HepG2 (cell line): ENCODE measurements at regions not wholly inside any gene's neighbourhood (a gene's known extent, or its start where the extent isn't known, plus 50 kb on each side); places are given as distances from the start of the nearest gene placed in this dataset.

Source experiments
- ATAC-seq: fragments of 200-7000 bp; cut with Tn5 transposase; 3 replicates; pipeline ENCODE4 v1.9.1; 2020; ENCODE audit warnings: mild to moderate bottlenecking, moderate library complexity
- BruUV-seq: library from RNA; stranded (reverse); fragments of 400-500 nt; replicated peaks from 2 replicates; lab custom pipeline; 2021; lab: Mats Ljungman, UMichigan
- CTCF ChIA-PET: fragments of 300-600 bp; formaldehyde crosslinking; extraction: SDS; loops from one replicate; lab custom pipeline; 2021; ENCODE audit warnings: low total read pairs, inconsistent platforms, low intra/inter-chr PET ratio; lab: Yijun Ruan, JAX
- POLR2A ChIA-PET: fragments of 350-600 bp; sonication (Branson Sonifier 250); formaldehyde crosslinking; loops from one replicate; lab custom pipeline; 2020; ENCODE audit warnings: antibody characterized with exemption, inconsistent platforms; lab: Yijun Ruan, JAX
- DNase-seq: peaks from one replicate; pipeline ENCODE4 v3.0.0-alpha.2; 2015; ENCODE audit warnings: low spot score
- FAIRE-seq: peaks from 3 replicates; lab custom pipeline; 2011; peaks lifted over from hg19 to GRCh38; lab: Jason Lieb, UNC
- H2AFZ ChIP-seq: one replicate; pipeline ENCODE4 v1.6.1; 2011; ENCODE audit warnings: low read length, inconsistent platforms
- H3K27ac ChIP-seq: fragments of 300-600 bp; 3 replicates; pipeline ENCODE4 v1.8.0; 2011; ENCODE audit warnings: mixed run types, mild to moderate bottlenecking, mixed read lengths, low read length, inconsistent platforms; ENCODE audit not compliant: insufficient read depth; ENCODE audit errors: extremely low read length
- H3K27me3 ChIP-seq, 2 experiments: fragments of 200-600 bp in 1 of 2; 2 replicates in 1 of 2; 3 replicates in 1 of 2; pipeline versions ENCODE4 v1.6.0 to v1.8.0; 2011; ENCODE audit warnings: low read length in 2 of 2, mild to moderate bottlenecking in 2 of 2, moderate library complexity in 2 of 2, inconsistent platforms in 1 of 2; ENCODE audit not compliant: insufficient read depth in 2 of 2, control insufficient read depth in 1 of 2
- H3K36me3 ChIP-seq, 2 experiments: fragments of 200-600 bp in 1 of 2; replicated peaks in 1 of 2; 2 replicates in 1 of 2; 3 replicates in 1 of 2; pipeline versions ENCODE4 v1.5.1 to v1.8.0; 2011; ENCODE audit warnings: low read length in 2 of 2, inconsistent platforms in 1 of 2; ENCODE audit not compliant: insufficient read depth in 2 of 2, control insufficient read depth in 1 of 2
- H3K4me1 ChIP-seq: 2 replicates; pipeline ENCODE4 v1.5.1; 2012; ENCODE audit warnings: low read length, inconsistent platforms; ENCODE audit not compliant: insufficient read depth
- H3K4me2 ChIP-seq: 2 replicates; pipeline ENCODE4 v1.6.0; 2011; ENCODE audit warnings: low read depth, low read length, inconsistent platforms
- H3K4me3 ChIP-seq, 3 experiments: fragments of 200-600 bp in 1 of 3; sonication (generic), shearing (Covaris generic) in 1 of 3; replicated peaks in 1 of 3; 2 replicates each; pipeline ENCODE4 v1.5.1; 2011 to 2016; ENCODE audit warnings: low read length in 3 of 3, inconsistent platforms in 2 of 3, low read depth in 2 of 3, mild to moderate bottlenecking in 2 of 3, control low read depth in 1 of 3, mixed read lengths in 1 of 3; ENCODE audit not compliant: insufficient read depth in 1 of 3
- H3K79me2 ChIP-seq: one replicate; pipeline ENCODE4 v1.6.1; 2011; ENCODE audit warnings: low read length, inconsistent platforms; ENCODE audit not compliant: insufficient read depth
- H3K9ac ChIP-seq: 2 replicates; pipeline ENCODE4 v1.6.0; 2011; ENCODE audit warnings: mild to moderate bottlenecking, low read depth, low read length, inconsistent platforms; ENCODE audit not compliant: insufficient read depth
- H3K9me3 ChIP-seq: 2 replicates; pipeline ENCODE4 v1.5.1; 2012; ENCODE audit warnings: mild to moderate bottlenecking, low read length
- H4K20me1 ChIP-seq: 2 replicates; pipeline ENCODE4 v1.6.0; 2011; ENCODE audit warnings: inconsistent platforms, mild to moderate bottlenecking, low read length, moderate library complexity; ENCODE audit not compliant: insufficient read depth
- MAFF ChIP-seq: IDR thresholded peaks from 2 replicates; pipeline ENCODE4 v1.6.1; 2011; ENCODE audit warnings: low read depth, low read length, improper control_type of control experiment
- MIER2 ChIP-seq: IDR thresholded peaks from 2 replicates; pipeline ENCODE4 v1.6.1; 2016; ENCODE audit warnings: missing biosample characterization, missing genetic modification reagents
- PHF5A ChIP-seq: IDR thresholded peaks from one replicate; pipeline ENCODE4 v1.6.1; 2018; ENCODE audit warnings: low read depth, missing genetic modification reagents; ENCODE audit not compliant: unreplicated experiment
- PRDM15 ChIP-seq: sonication (generic); formaldehyde crosslinking; IDR thresholded peaks from 2 replicates; pipeline ENCODE4 v1.4.0; 2020; ENCODE audit warnings: missing genetic modification reagents
- RAD51 ChIP-seq: fragments of 450-650 bp; IDR thresholded peaks from 2 replicates; pipeline ENCODE4 v1.6.1; 2016; ENCODE audit warnings: borderline replicate concordance
- UBTF ChIP-seq: sonication (generic); formaldehyde crosslinking; IDR thresholded peaks from 2 replicates; pipeline ENCODE4 v1.4.0; 2020; ENCODE audit warnings: mild to moderate bottlenecking, missing genetic modification reagents
- ZMYM3 ChIP-seq: sonication (generic); formaldehyde crosslinking; IDR thresholded peaks from 2 replicates; pipeline ENCODE4 v1.5.1; 2020; ENCODE audit warnings: mild to moderate bottlenecking, missing genetic modification reagents
- ZNF367 ChIP-seq: sonication (generic); formaldehyde crosslinking; IDR thresholded peaks from 2 replicates; pipeline ENCODE4 v1.4.0; 2020; ENCODE audit warnings: missing genetic modification reagents, borderline replicate concordance
- ZNF552 ChIP-seq: sonication (generic); formaldehyde crosslinking; IDR thresholded peaks from 2 replicates; pipeline ENCODE4 v1.9.0; 2022; ENCODE audit warnings: missing genetic modification reagents, mild to moderate bottlenecking, borderline replicate concordance
- ZNF629 ChIP-seq: sonication (generic); formaldehyde crosslinking; conservative IDR thresholded peaks from 2 replicates; pipeline ENCODE4 v1.5.0; 2020; ENCODE audit warnings: missing genetic modification reagents
- WGBS: methylation state at CpG from one replicate; pipeline ENCODE4 v1.1.6; 2017; ENCODE audit warnings: low lambda C conversion rate; 5-methylcytosine and 5-hydroxymethylcytosine counted together
- in situ Hi-C: cut with HindIII; loops from 2 replicates; pipeline ENCODE4 v1.10.0; 2017; ENCODE audit warnings: low pct_unique_long_range_greater_than_20kb; ENCODE audit not compliant: extremely low pct_ligation_motif_present
- intact Hi-C: fragments of 100-400 bp; cut with micrococcal nuclease; formaldehyde crosslinking; loops from one replicate; pipeline ENCODE4 v1.10.0; 2022; ENCODE audit not compliant: unreplicated experiment

- ATAC-seq (no peak), FAIRE-seq (no peak), DNase-seq (no peak)
- CTCF ChIA-PET = no interaction called here
- Histone ChIP-seq H3K4me3 (no peak overlapping the region), H3K79me2 (no peaks in the 10 kb centered on the region), H4K20me1 (no peaks in the 10 kb centered on the region), H3K36me3 (no peaks in the 10 kb centered on the region), H3K9me3 (no peaks in the 10 kb centered on the region), H3K27ac (no peak overlapping the region), H3K27me3 (no peaks in the 10 kb centered on the region), H2AFZ (no peak overlapping the region), H3K4me1 (no peaks in the 10 kb centered on the region), H3K4me2 (no peak overlapping the region), H3K9ac (no peak overlapping the region)
- POLR2A ChIA-PET = no interaction called here
- intact Hi-C loops = no loop called here
- no TSS peak for BruUV-seq
- TF ChIP-seq MIER2 (CRISPR knock-in tag) (no peak), PRDM15 (CRISPR knock-in tag) (no peak), ZMYM3 (CRISPR knock-in tag) (no peak)
- in situ Hi-C loops = no loop called here
- under 1% methylated on average over 4 of the region's 4 CpGs for WGBS
Observed at GRCh38 chr5:109584986-109585599, 104.6 kb upstream of the MAN2A1 start.

GRCh38 chr5:109580225-109580624 lies 109.5 kb upstream of the MAN2A1 start:
- Histone ChIP-seq H3K27me3 (no peaks in the 10 kb centered on the region), H3K4me3 (no peak overlapping the region), H3K79me2 (no peaks in the 10 kb centered on the region), H3K36me3 (no peaks in the 10 kb centered on the region), H2AFZ (no peak overlapping the region), H3K4me2 (no peak overlapping the region), H3K27ac (no peak overlapping the region), H3K9ac (no peak overlapping the region), H3K4me1 (no peaks in the 10 kb centered on the region), H4K20me1 (no peaks in the 10 kb centered on the region), H3K9me3 (no peaks in the 10 kb centered on the region)
- intact Hi-C loops (no loop called here), in situ Hi-C loops (no loop called here)
- FAIRE-seq = no peak
- DNase-seq = no peak
- CTCF ChIA-PET = no interaction called here
- POLR2A ChIA-PET = no interaction called here
- BruUV-seq = no TSS peak
- WGBS = 61% methylated on average over 3 of the region's 3 CpGs
- no peak for TF ChIP-seq ZNF367 (CRISPR knock-in tag)
- TF ChIP-seq PHF5A (CRISPR knock-in tag) = no peak
- TF ChIP-seq ZNF552 (CRISPR knock-in tag) = no peak
- TF ChIP-seq MAFF = no peak
- TF ChIP-seq RAD51 = no peak
- TF ChIP-seq UBTF (CRISPR knock-in tag) = no peak
- TF ChIP-seq ZNF629 (CRISPR knock-in tag) = no peak
- ATAC-seq = no peak
